ENCODE measurements at regions not wholly inside any gene's neighbourhood (a gene's known extent, or its start where the extent isn't known, plus 50 kb on each side); places are given as distances from the start of the nearest gene placed in this dataset.

GRCh38 chr2:187989925-187990623 lies 301.6 kb upstream of the GULP1 start:
- DNase-seq (ENCODE audit: low spot score in 2 of 2), result no peak
- Histone ChIP-seq H3K4me3 (no peak overlapping the region), H3K4me1 (peaks cover 9% of the 10 kb centered on the region), H3K36me3 (replicated peaks) (no peaks in the 10 kb centered on the region), H3K9me3 (no peaks in the 10 kb centered on the region), H3K27me3 (ENCODE audit: low read depth) (no peaks in the 10 kb centered on the region)
- in situ Hi-C loops (cut with MboI; ENCODE audit: low sequenced_read_pairs), result no loop called here

GRCh38 chr2:187991389-187991788 lies 300.3 kb upstream of the GULP1 start:
- H3K27me3 ChIP-seq (ENCODE audit: low read depth), result no peaks in the 10 kb centered on the region
- H3K9me3 ChIP-seq, result no peaks in the 10 kb centered on the region
- in situ Hi-C loops (cut with MboI; ENCODE audit: low sequenced_read_pairs), result no loop called here
- H3K36me3 ChIP-seq (replicated peaks), result no peaks in the 10 kb centered on the region
- H3K4me1 ChIP-seq, result no peaks in the 10 kb centered on the region
- no peak for DNase-seq (ENCODE audit: low spot score in 2 of 2)
- no peak overlapping the region for H3K4me3 ChIP-seq

GRCh38 chr2:187994464-187995331 lies 297.0 kb upstream of the GULP1 start:
- in situ Hi-C loops (cut with MboI; ENCODE audit: low sequenced_read_pairs), result no loop called here
- no peaks in the 10 kb centered on the region for H3K36me3 ChIP-seq (replicated peaks)
- DNase-seq (ENCODE audit: low spot score in 2 of 2), result no peak
- no peaks in the 10 kb centered on the region for H3K4me1 ChIP-seq
- no peaks in the 10 kb centered on the region for H3K27me3 ChIP-seq (ENCODE audit: low read depth)
- no peaks in the 10 kb centered on the region for H3K9me3 ChIP-seq
- H3K4me3 ChIP-seq, result no peak overlapping the region

- DNase-seq (ENCODE audit: low spot score in 2 of 2), result no peak
- in situ Hi-C loops (cut with MboI; ENCODE audit: low sequenced_read_pairs), result no loop called here
- no peak overlapping the region for H3K4me3 ChIP-seq
- no peaks in the 10 kb centered on the region for H3K27me3 ChIP-seq (ENCODE audit: low read depth)
- no peaks in the 10 kb centered on the region for H3K4me1 ChIP-seq
- no peaks in the 10 kb centered on the region for H3K36me3 ChIP-seq (replicated peaks)
- no peaks in the 10 kb centered on the region for H3K9me3 ChIP-seq
Measured at GRCh38 chr2:187995556-187995955, 296.1 kb upstream of the GULP1 start.

GRCh38 chr2:187996630-187997029 lies 295.0 kb upstream of the GULP1 start:
- Histone ChIP-seq H3K4me1 (no peaks in the 10 kb centered on the region), H3K4me3 (no peak overlapping the region), H3K27me3 (ENCODE audit: low read depth) (no peaks in the 10 kb centered on the region), H3K36me3 (replicated peaks) (no peaks in the 10 kb centered on the region), H3K9me3 (no peaks in the 10 kb centered on the region)
- no peak for DNase-seq (ENCODE audit: low spot score in 2 of 2)
- in situ Hi-C loops (cut with MboI; ENCODE audit: low sequenced_read_pairs), result no loop called here

- in situ Hi-C loops (cut with MboI; ENCODE audit: low sequenced_read_pairs), result no loop called here
- no peak for DNase-seq (ENCODE audit: low spot score in 2 of 2)
- no peak overlapping the region for H3K4me3 ChIP-seq
- no peaks in the 10 kb centered on the region for H3K9me3 ChIP-seq
- H3K36me3 ChIP-seq (replicated peaks), result no peaks in the 10 kb centered on the region
- H3K4me1 ChIP-seq, result no peaks in the 10 kb centered on the region
- H3K27me3 ChIP-seq (ENCODE audit: low read depth), result no peaks in the 10 kb centered on the region
Measured at GRCh38 chr2:188000189-188000588, 291.5 kb upstream of the GULP1 start.

- no peaks in the 10 kb centered on the region for H3K4me1 ChIP-seq
- in situ Hi-C loops (cut with MboI; ENCODE audit: low sequenced_read_pairs), result no loop called here
Measured at GRCh38 chr2:188003800-188004199, 287.9 kb upstream of the GULP1 start.

GRCh38 chr2:188013767-188014166 lies 277.9 kb upstream of the GULP1 start:
- in situ Hi-C loops (cut with MboI; ENCODE audit: low sequenced_read_pairs), result no loop called here
- no peaks in the 10 kb centered on the region for H3K36me3 ChIP-seq (replicated peaks)
- no peak for DNase-seq (ENCODE audit: low spot score in 2 of 2)

More at GRCh38 chr2:188003800-188004199, 287.9 kb upstream of the GULP1 start:
- DNase-seq (ENCODE audit: low spot score in 2 of 2), result no peak
- Histone ChIP-seq H3K27me3 (ENCODE audit: low read depth) (no peaks in the 10 kb centered on the region), H3K4me3 (no peak overlapping the region), H3K36me3 (replicated peaks) (no peaks in the 10 kb centered on the region), H3K9me3 (no peaks in the 10 kb centered on the region)

GRCh38 chr2:188016917-188017316 lies 274.8 kb upstream of the GULP1 start:
- Histone ChIP-seq H3K9me3 (peaks cover 5% of the 10 kb centered on the region), H3K27me3 (ENCODE audit: low read depth) (no peaks in the 10 kb centered on the region), H3K4me1 (no peaks in the 10 kb centered on the region), H3K4me3 (no peak overlapping the region), H3K36me3 (replicated peaks) (no peaks in the 10 kb centered on the region)
- DNase-seq (ENCODE audit: low spot score in 2 of 2), result no peak
- in situ Hi-C loops (cut with MboI; ENCODE audit: low sequenced_read_pairs), result no loop called here

More at GRCh38 chr2:188013767-188014166, 277.9 kb upstream of the GULP1 start:
- Histone ChIP-seq H3K27me3 (ENCODE audit: low read depth) (no peaks in the 10 kb centered on the region), H3K9me3 (no peaks in the 10 kb centered on the region), H3K4me3 (no peak overlapping the region), H3K4me1 (no peaks in the 10 kb centered on the region)

GRCh38 chr2:188022389-188022788 lies 269.3 kb upstream of the GULP1 start:
- Histone ChIP-seq H3K4me3 (no peak overlapping the region), H3K4me1 (no peaks in the 10 kb centered on the region), H3K36me3 (replicated peaks) (no peaks in the 10 kb centered on the region), H3K27me3 (ENCODE audit: low read depth) (no peaks in the 10 kb centered on the region), H3K9me3 (peaks cover 5% of the 10 kb centered on the region)
- in situ Hi-C loops (cut with MboI; ENCODE audit: low sequenced_read_pairs), result no loop called here
- no peak for DNase-seq (ENCODE audit: low spot score in 2 of 2)

- no peak overlapping the region for H3K4me3 ChIP-seq
- H3K36me3 ChIP-seq (replicated peaks), result no peaks in the 10 kb centered on the region
- peaks cover 5% of the 10 kb centered on the region for H3K9me3 ChIP-seq
- no peaks in the 10 kb centered on the region for H3K4me1 ChIP-seq
- no peak for DNase-seq (ENCODE audit: low spot score in 2 of 2)
- no peaks in the 10 kb centered on the region for H3K27me3 ChIP-seq (ENCODE audit: low read depth)
- in situ Hi-C loops (cut with MboI; ENCODE audit: low sequenced_read_pairs), result no loop called here
Measured at GRCh38 chr2:188023035-188023434, 268.6 kb upstream of the GULP1 start.

GRCh38 chr2:188024811-188025210 lies 266.9 kb upstream of the GULP1 start:
- no peak overlapping the region for H3K4me3 ChIP-seq
- in situ Hi-C loops (cut with MboI; ENCODE audit: low sequenced_read_pairs), result no loop called here
- H3K36me3 ChIP-seq (replicated peaks), result no peaks in the 10 kb centered on the region
- peaks cover 1% of the 10 kb centered on the region for H3K9me3 ChIP-seq
- H3K4me1 ChIP-seq, result no peaks in the 10 kb centered on the region
- DNase-seq (ENCODE audit: low spot score in 2 of 2), result no peak
- no peaks in the 10 kb centered on the region for H3K27me3 ChIP-seq (ENCODE audit: low read depth)

- H3K36me3 ChIP-seq (replicated peaks), result no peaks in the 10 kb centered on the region
- DNase-seq (ENCODE audit: low spot score in 2 of 2), result no peak
- in situ Hi-C loops (cut with MboI; ENCODE audit: low sequenced_read_pairs), result no loop called here
- H3K4me1 ChIP-seq, result peaks cover 5% of the 10 kb centered on the region; the same call in 1 of the 2 replicates
- no peaks in the 10 kb centered on the region for H3K9me3 ChIP-seq
- H3K4me3 ChIP-seq, result no peak overlapping the region
- H3K27me3 ChIP-seq (ENCODE audit: low read depth), result no peaks in the 10 kb centered on the region
Measured at GRCh38 chr2:188028739-188029138, 262.9 kb upstream of the GULP1 start.

GRCh38 chr2:188032306-188032705 lies 259.4 kb upstream of the GULP1 start:
- no peak for DNase-seq (ENCODE audit: low spot score in 2 of 2)
- in situ Hi-C loops (cut with MboI; ENCODE audit: low sequenced_read_pairs), result no loop called here
- peaks cover 5% of the 10 kb centered on the region; the same call in 1 of the 2 replicates for H3K4me1 ChIP-seq
- no peak overlapping the region for H3K4me3 ChIP-seq
- no peaks in the 10 kb centered on the region for H3K9me3 ChIP-seq
- H3K36me3 ChIP-seq (replicated peaks), result no peaks in the 10 kb centered on the region
- H3K27me3 ChIP-seq (ENCODE audit: low read depth), result no peaks in the 10 kb centered on the region
